ENCODE measurements at regions not wholly inside any gene's neighbourhood (a gene's known extent, or its start where the extent isn't known, plus 50 kb on each side); places are given as distances from the start of the nearest gene placed in this dataset.

GRCh38 chrX:22526339-22526738, 253.6 kb downstream of the CBLL2 start:
- 70 to 88% (median 83%) methylated on average over 3 of the region's 3 CpGs for WGBS, 3 donors
- FAIRE-seq: no peak

GRCh38 chrX:22527302-22527701, 254.6 kb downstream of the CBLL2 start:
- DNase-seq: no peak
- WGBS, 3 donors: 18 to 30% (median 22%) methylated on average over 1 of the region's 1 CpG
- no peaks in the 10 kb centered on the region for H3K4me1 ChIP-seq (ENCODE audit: control insufficient read depth in 3 of 3, insufficient read depth in 2 of 3, low read depth in 1 of 3, low read length in 2 of 3)

More at GRCh38 chrX:22526339-22526738, 253.6 kb downstream of the CBLL2 start:
- no peak overlapping the region for H3K4me3 ChIP-seq (ENCODE audit: low read depth in 1 of 3, low read length in 3 of 3)
- DNase-seq: no peak
- H3K27ac ChIP-seq (ENCODE audit: low read depth in 1 of 3, low read length in 2 of 3): no peak overlapping the region
- H3K4me1 ChIP-seq (ENCODE audit: control insufficient read depth in 3 of 3, insufficient read depth in 2 of 3, low read depth in 1 of 3, low read length in 2 of 3): no peaks in the 10 kb centered on the region
- no peaks in the 10 kb centered on the region for H3K27me3 ChIP-seq (ENCODE audit: control insufficient read depth in 3 of 3, insufficient read depth in 3 of 3, low read length in 3 of 3)
- no peaks in the 10 kb centered on the region for H3K9me3 ChIP-seq (ENCODE audit: control insufficient read depth in 2 of 2, insufficient read depth in 1 of 2, low read depth in 1 of 2, low read length in 1 of 2)
- H3K36me3 ChIP-seq (ENCODE audit: control insufficient read depth in 3 of 3, insufficient read depth in 2 of 3, low read depth in 1 of 3, low read length in 3 of 3): no peaks in the 10 kb centered on the region

GRCh38 chrX:22533898-22534297, 261.2 kb downstream of the CBLL2 start:
- WGBS, 3 donors: 73 to 81% (median 74%) methylated on average over 5 of the region's 5 CpGs
- Histone ChIP-seq H3K27ac (ENCODE audit: low read depth in 1 of 3, low read length in 2 of 3) (no peak overlapping the region), H3K4me1 (ENCODE audit: control insufficient read depth in 3 of 3, insufficient read depth in 2 of 3, low read depth in 1 of 3, low read length in 2 of 3) (no peaks in the 10 kb centered on the region), H3K4me3 (ENCODE audit: low read depth in 1 of 3, low read length in 3 of 3) (no peak overlapping the region), H3K9me3 (ENCODE audit: control insufficient read depth in 2 of 2, insufficient read depth in 1 of 2, low read depth in 1 of 2, low read length in 1 of 2) (no peaks in the 10 kb centered on the region), H3K27me3 (ENCODE audit: control insufficient read depth in 3 of 3, insufficient read depth in 3 of 3, low read length in 3 of 3) (no peaks in the 10 kb centered on the region), H3K36me3 (ENCODE audit: control insufficient read depth in 3 of 3, insufficient read depth in 2 of 3, low read depth in 1 of 3, low read length in 3 of 3) (no peaks in the 10 kb centered on the region)
- FAIRE-seq (no peak), DNase-seq (no peak)

More at GRCh38 chrX:22527302-22527701, 254.6 kb downstream of the CBLL2 start:
- FAIRE-seq: no peak
- no peaks in the 10 kb centered on the region for H3K9me3 ChIP-seq (ENCODE audit: control insufficient read depth in 2 of 2, insufficient read depth in 1 of 2, low read depth in 1 of 2, low read length in 1 of 2)
- H3K4me3 ChIP-seq (ENCODE audit: low read depth in 1 of 3, low read length in 3 of 3): no peak overlapping the region
- H3K36me3 ChIP-seq (ENCODE audit: control insufficient read depth in 3 of 3, insufficient read depth in 2 of 3, low read depth in 1 of 3, low read length in 3 of 3): no peaks in the 10 kb centered on the region
- H3K27ac ChIP-seq (ENCODE audit: low read depth in 1 of 3, low read length in 2 of 3): no peak overlapping the region
- no peaks in the 10 kb centered on the region for H3K27me3 ChIP-seq (ENCODE audit: control insufficient read depth in 3 of 3, insufficient read depth in 3 of 3, low read length in 3 of 3)

- no peaks in the 10 kb centered on the region for H3K36me3 ChIP-seq (ENCODE audit: control insufficient read depth in 3 of 3, insufficient read depth in 2 of 3, low read depth in 1 of 3, low read length in 3 of 3)
- DNase-seq: no peak
- WGBS, 3 donors: 74 to 81% (median 79%) methylated on average over 5 of the region's 5 CpGs
- H3K4me3 ChIP-seq (ENCODE audit: low read depth in 1 of 3, low read length in 3 of 3): no peak overlapping the region
- no peaks in the 10 kb centered on the region for H3K9me3 ChIP-seq (ENCODE audit: control insufficient read depth in 2 of 2, insufficient read depth in 1 of 2, low read depth in 1 of 2, low read length in 1 of 2)
- no peak for FAIRE-seq
- no peak overlapping the region for H3K27ac ChIP-seq (ENCODE audit: low read depth in 1 of 3, low read length in 2 of 3)
- no peaks in the 10 kb centered on the region for H3K27me3 ChIP-seq (ENCODE audit: control insufficient read depth in 3 of 3, insufficient read depth in 3 of 3, low read length in 3 of 3)
- H3K4me1 ChIP-seq (ENCODE audit: control insufficient read depth in 3 of 3, insufficient read depth in 2 of 3, low read depth in 1 of 3, low read length in 2 of 3): no peaks in the 10 kb centered on the region
Measured at GRCh38 chrX:22534643-22535042, 261.9 kb downstream of the CBLL2 start.

- no peak for FAIRE-seq
Measured at GRCh38 chrX:22536746-22537304, 264.1 kb downstream of the CBLL2 start.

GRCh38 chrX:22538580-22538979, 265.9 kb downstream of the CBLL2 start:
- DNase-seq (no peak), FAIRE-seq (no peak)
- Histone ChIP-seq H3K27me3 (ENCODE audit: control insufficient read depth in 3 of 3, insufficient read depth in 3 of 3, low read length in 3 of 3) (no peaks in the 10 kb centered on the region), H3K27ac (ENCODE audit: low read depth in 1 of 3, low read length in 2 of 3) (no peak overlapping the region), H3K9me3 (ENCODE audit: control insufficient read depth in 2 of 2, insufficient read depth in 1 of 2, low read depth in 1 of 2, low read length in 1 of 2) (no peaks in the 10 kb centered on the region), H3K4me3 (ENCODE audit: low read depth in 1 of 3, low read length in 3 of 3) (no peak overlapping the region), H3K36me3 (ENCODE audit: control insufficient read depth in 3 of 3, insufficient read depth in 2 of 3, low read depth in 1 of 3, low read length in 3 of 3) (no peaks in the 10 kb centered on the region), H3K4me1 (ENCODE audit: control insufficient read depth in 3 of 3, insufficient read depth in 2 of 3, low read depth in 1 of 3, low read length in 2 of 3) (no peaks in the 10 kb centered on the region)
- 92 to 95% (median 95%) methylated on average over 4 of the region's 4 CpGs for WGBS, 3 donors

More at GRCh38 chrX:22536746-22537304, 264.1 kb downstream of the CBLL2 start:
- Histone ChIP-seq H3K9me3 (ENCODE audit: control insufficient read depth in 2 of 2, insufficient read depth in 1 of 2, low read depth in 1 of 2, low read length in 1 of 2) (no peaks in the 10 kb centered on the region), H3K36me3 (ENCODE audit: control insufficient read depth in 3 of 3, insufficient read depth in 2 of 3, low read depth in 1 of 3, low read length in 3 of 3) (no peaks in the 10 kb centered on the region), H3K27me3 (ENCODE audit: control insufficient read depth in 3 of 3, insufficient read depth in 3 of 3, low read length in 3 of 3) (no peaks in the 10 kb centered on the region), H3K4me3 (ENCODE audit: low read depth in 1 of 3, low read length in 3 of 3) (no peak overlapping the region), H3K4me1 (ENCODE audit: control insufficient read depth in 3 of 3, insufficient read depth in 2 of 3, low read depth in 1 of 3, low read length in 2 of 3) (no peaks in the 10 kb centered on the region), H3K27ac (ENCODE audit: low read depth in 1 of 3, low read length in 2 of 3) (no peak overlapping the region)
- WGBS, 3 donors: 12 to 39% (median 25%) methylated on average over 5 of the region's 5 CpGs
- no peak for DNase-seq

- FAIRE-seq: no peak
- Histone ChIP-seq H3K9me3 (ENCODE audit: control insufficient read depth in 2 of 2, insufficient read depth in 1 of 2, low read depth in 1 of 2, low read length in 1 of 2) (no peaks in the 10 kb centered on the region), H3K4me3 (ENCODE audit: low read depth in 1 of 3, low read length in 3 of 3) (no peak overlapping the region), H3K36me3 (ENCODE audit: control insufficient read depth in 3 of 3, insufficient read depth in 2 of 3, low read depth in 1 of 3, low read length in 3 of 3) (no peaks in the 10 kb centered on the region), H3K27me3 (ENCODE audit: control insufficient read depth in 3 of 3, insufficient read depth in 3 of 3, low read length in 3 of 3) (no peaks in the 10 kb centered on the region), H3K4me1 (ENCODE audit: control insufficient read depth in 3 of 3, insufficient read depth in 2 of 3, low read depth in 1 of 3, low read length in 2 of 3) (no peaks in the 10 kb centered on the region), H3K27ac (ENCODE audit: low read depth in 1 of 3, low read length in 2 of 3) (no peak overlapping the region)
- DNase-seq: no peak
- WGBS, 3 donors: 60 to 74% (median 64%) methylated on average over 5 of the region's 5 CpGs
Measured at GRCh38 chrX:22541926-22542325, 269.2 kb downstream of the CBLL2 start.

- FAIRE-seq (no peak), DNase-seq (no peak)
- Histone ChIP-seq H3K27me3 (ENCODE audit: control insufficient read depth in 3 of 3, insufficient read depth in 3 of 3, low read length in 3 of 3) (no peaks in the 10 kb centered on the region), H3K27ac (ENCODE audit: low read depth in 1 of 3, low read length in 2 of 3) (no peak overlapping the region), H3K9me3 (ENCODE audit: control insufficient read depth in 2 of 2, insufficient read depth in 1 of 2, low read depth in 1 of 2, low read length in 1 of 2) (no peaks in the 10 kb centered on the region), H3K36me3 (ENCODE audit: control insufficient read depth in 3 of 3, insufficient read depth in 2 of 3, low read depth in 1 of 3, low read length in 3 of 3) (no peaks in the 10 kb centered on the region), H3K4me1 (ENCODE audit: control insufficient read depth in 3 of 3, insufficient read depth in 2 of 3, low read depth in 1 of 3, low read length in 2 of 3) (no peaks in the 10 kb centered on the region), H3K4me3 (ENCODE audit: low read depth in 1 of 3, low read length in 3 of 3) (no peak overlapping the region)
- WGBS, 3 donors: 79 to 87% (median 82%) methylated on average over 3 of the region's 3 CpGs
Measured at GRCh38 chrX:22542641-22543040, 269.9 kb downstream of the CBLL2 start.

- Histone ChIP-seq H3K27me3 (ENCODE audit: control insufficient read depth in 3 of 3, insufficient read depth in 3 of 3, low read length in 3 of 3) (no peaks in the 10 kb centered on the region), H3K36me3 (ENCODE audit: control insufficient read depth in 3 of 3, insufficient read depth in 2 of 3, low read depth in 1 of 3, low read length in 3 of 3) (no peaks in the 10 kb centered on the region), H3K4me1 (ENCODE audit: control insufficient read depth in 3 of 3, insufficient read depth in 2 of 3, low read depth in 1 of 3, low read length in 2 of 3) (no peaks in the 10 kb centered on the region), H3K4me3 (ENCODE audit: low read depth in 1 of 3, low read length in 3 of 3) (no peak overlapping the region), H3K27ac (ENCODE audit: low read depth in 1 of 3, low read length in 2 of 3) (no peak overlapping the region), H3K9me3 (ENCODE audit: control insufficient read depth in 2 of 2, insufficient read depth in 1 of 2, low read depth in 1 of 2, low read length in 1 of 2) (no peaks in the 10 kb centered on the region)
- FAIRE-seq: no peak
- no peak for DNase-seq
- WGBS, 3 donors: 63 to 85% (median 68%) methylated on average over 4 of the region's 4 CpGs
Measured at GRCh38 chrX:22559506-22559905, 286.8 kb downstream of the CBLL2 start.

All from small intestine (tissue), 7 donors.